NCI-H748 (cell line): ENCODE measurements at regions not wholly inside any gene's neighbourhood (a gene's known extent, or its start where the extent isn't known, plus 50 kb on each side); places are given as distances from the start of the nearest gene placed in this dataset.
A peak's percentile ranks its signal among the peaks of the same experiment; 100 is the strongest.
"Not testable (repeated sequence)": the region's sequence is repeated elsewhere in the genome, so short reads cannot be mapped to it uniquely, and the experiment has no call there.

Experiments
- DNase-seq: peaks from one replicate; lab custom pipeline; 2025; ENCODE audit not compliant: unreplicated experiment; lab: John Stamatoyannopoulos, UW

DNA sequence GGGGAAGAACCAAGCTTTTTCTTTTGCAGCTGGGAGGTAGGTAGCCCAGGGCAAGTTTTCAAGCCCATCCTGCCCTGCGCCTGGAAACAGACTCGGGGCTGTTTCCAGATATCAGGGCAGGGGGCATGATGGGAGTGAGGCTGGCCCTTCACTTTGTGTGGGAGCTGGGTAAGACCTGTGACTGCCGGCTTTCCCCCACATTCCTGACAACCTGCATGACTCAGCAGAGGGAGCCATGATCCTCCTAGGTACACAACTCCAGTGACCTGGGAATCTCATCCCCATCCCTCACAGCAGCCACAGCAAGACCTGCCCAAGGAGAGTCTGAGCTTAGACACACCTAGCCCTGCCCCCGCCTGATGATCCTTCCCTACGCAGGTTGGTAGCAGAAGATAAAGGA is 280.8 kb downstream of the SOX4 start:
- no peak for DNase-seq

DNA sequence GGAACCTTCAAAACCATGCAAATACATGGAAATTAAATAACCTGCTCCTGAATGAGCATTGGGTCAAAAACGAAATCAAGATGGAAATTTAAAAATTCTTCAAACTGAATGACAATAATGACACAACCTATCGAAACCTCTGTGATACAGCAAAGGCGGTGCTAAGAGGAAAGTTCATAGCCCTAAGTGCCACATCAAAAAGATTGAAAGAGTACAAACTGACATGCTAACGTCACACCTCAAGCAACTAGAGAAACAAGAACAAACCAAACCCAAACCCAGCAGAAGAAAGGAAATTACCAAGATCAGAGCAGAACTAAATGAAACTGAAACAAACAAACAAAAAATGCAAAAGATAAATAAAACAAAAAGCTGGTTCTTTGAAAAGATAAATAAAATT is 283.5 kb downstream of the SOX4 start:
- not testable (repeated sequence) for DNase-seq

DNA sequence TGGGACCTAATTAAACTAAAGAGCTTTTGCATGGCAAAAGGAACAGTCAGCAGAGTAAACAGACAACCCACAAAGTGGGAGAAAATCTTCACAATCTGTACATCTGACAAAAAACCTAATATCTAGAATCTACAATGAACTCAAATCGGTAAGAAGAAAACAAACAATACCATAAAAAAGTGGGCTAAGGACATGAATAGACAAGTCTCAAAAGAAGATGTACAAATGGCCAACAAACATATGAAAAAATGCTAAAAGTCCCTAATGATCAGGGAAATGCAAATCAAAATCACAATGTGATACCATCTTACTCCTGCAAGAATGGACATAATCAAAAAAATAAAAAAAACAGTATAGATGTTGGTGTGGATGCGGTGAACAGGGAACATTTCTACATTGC is 286.7 kb downstream of the SOX4 start:
- not testable (repeated sequence) for DNase-seq

DNA sequence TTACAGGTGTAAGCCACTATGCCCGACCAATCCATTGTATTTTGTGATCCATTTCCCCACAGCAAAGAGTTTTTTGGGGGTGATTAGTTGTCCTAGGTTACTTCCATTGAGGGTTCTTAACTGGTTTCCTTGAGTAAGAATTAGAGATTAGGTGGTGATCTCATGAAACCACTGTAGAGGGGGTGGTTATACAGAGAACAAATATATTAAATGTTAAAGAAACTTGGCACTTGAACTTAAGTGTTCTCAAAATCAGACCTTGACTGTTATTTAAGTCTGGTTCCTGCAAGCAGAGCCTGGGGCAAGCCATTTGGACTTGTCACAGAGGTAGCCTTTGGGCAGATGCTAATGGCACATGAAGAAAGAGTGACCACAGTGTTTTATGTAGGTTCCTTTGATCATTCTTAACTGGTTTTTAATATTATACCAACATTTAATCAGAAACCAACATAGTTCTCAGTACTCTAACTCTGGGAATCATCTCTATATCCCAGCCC is 288.5 kb downstream of the SOX4 start:
- DNase-seq, result no peak

DNA sequence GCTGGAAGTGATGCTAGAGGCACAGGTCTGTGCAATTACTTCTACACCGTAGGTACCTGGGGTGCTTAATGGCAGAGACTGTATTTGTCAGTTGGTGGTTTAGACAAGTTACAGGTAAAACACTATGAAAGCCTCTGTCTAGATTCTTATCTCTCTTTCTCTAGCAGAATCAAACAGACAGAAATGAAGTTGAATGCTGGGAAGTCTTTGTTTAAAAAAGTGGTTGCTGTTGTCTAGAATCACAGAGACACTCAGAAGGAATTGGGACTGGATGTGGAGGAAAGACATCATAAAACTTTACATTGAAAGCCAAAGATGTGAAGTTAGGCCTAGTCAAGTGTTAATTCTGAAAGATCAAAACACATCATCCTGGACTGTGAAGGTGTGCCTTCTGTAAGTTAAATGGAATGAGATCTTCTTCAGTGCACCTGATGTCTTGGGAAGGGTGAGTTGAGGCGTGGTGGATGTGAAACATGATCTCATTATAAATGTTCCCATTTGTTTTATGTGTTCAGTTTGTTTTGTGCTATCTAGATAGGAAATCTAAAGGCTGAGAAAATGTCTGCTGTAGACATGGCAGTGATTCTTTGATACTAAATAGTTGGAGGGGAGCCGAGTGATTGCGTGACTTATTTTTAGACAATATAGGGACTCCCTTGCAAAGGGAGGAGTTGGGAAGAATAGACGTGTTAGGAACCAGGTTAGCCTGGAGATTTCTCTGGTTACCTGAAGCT is 290.2 kb downstream of the SOX4 start:
- no peak for DNase-seq

DNA sequence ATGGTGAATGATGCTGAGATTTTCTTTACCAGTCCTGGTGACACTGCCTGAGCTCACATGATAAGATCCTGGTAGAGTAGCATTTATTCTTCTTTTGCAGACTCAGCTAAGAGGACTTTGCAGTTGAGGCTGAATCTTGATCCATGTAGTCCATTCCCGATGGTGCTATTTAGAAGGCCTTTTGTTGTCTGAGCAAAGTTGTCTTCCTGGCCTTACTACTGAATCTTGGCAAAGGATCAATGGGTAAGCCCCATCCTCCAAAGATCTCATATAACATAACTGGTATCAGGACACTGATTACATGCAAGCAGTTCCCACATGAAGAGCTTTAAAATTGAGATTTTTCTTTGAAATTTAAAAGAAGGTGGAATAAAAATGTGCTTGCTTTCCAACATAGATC is 291.6 kb downstream of the SOX4 start:
- DNase-seq, result no peak

DNA sequence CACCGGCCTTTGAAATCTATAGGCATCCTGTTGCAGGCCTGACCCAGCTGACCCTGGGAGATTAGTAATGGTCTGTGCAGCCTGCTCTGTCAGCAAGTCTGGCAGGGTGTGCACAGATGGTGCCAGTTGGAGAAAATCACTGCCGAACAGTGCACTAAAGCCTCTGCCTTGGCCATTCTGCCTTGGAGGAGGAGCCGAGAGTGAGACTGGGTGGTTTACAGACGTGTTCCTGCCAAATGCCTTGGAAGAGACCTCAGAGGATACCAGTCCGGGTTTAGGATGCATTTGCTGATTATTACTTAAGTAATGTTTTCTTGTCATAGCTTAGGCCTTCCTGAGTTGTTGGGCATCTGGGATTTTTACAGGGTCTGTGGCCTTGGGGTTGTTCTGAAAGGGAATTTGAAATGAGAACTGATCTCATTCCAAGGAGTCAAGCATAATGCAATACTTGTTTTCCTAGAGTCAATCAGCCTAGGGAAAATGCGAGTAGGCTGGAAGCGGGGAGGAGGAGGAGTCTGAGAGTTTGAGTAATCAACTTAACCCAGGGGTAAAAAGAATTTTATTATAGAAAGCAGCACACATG is 292.1 kb downstream of the SOX4 start:
- DNase-seq, result no peak

DNA sequence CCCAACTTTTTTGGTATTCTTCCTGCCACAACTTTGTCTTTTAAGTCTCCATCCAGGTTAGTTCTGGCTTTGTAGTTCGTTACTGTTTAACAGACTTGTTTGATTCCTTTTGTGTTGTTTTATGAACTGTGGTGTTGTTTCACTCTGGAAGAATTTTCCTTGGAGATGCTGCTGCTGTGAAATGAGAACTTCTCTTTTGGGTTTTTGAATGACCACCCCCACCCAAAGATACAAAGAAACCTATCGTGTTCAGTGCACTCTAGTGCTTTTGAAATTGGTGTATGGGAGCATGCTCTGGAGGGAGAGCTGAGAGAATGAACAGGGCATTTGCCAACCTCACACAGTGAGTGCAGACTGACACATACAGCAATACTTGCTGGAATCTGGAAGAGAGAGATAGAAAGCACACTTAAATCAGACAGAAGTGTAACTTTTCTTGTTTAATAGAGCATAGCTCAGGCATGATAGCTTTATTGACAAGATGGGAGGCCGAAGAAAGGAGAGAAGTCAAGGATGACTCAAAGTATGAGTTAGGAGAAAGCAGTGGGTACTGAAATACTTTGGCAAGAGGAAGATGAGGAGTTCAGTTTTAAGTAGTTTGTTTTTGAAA is 293.1 kb downstream of the SOX4 start:
- DNase-seq, result no peak

DNA sequence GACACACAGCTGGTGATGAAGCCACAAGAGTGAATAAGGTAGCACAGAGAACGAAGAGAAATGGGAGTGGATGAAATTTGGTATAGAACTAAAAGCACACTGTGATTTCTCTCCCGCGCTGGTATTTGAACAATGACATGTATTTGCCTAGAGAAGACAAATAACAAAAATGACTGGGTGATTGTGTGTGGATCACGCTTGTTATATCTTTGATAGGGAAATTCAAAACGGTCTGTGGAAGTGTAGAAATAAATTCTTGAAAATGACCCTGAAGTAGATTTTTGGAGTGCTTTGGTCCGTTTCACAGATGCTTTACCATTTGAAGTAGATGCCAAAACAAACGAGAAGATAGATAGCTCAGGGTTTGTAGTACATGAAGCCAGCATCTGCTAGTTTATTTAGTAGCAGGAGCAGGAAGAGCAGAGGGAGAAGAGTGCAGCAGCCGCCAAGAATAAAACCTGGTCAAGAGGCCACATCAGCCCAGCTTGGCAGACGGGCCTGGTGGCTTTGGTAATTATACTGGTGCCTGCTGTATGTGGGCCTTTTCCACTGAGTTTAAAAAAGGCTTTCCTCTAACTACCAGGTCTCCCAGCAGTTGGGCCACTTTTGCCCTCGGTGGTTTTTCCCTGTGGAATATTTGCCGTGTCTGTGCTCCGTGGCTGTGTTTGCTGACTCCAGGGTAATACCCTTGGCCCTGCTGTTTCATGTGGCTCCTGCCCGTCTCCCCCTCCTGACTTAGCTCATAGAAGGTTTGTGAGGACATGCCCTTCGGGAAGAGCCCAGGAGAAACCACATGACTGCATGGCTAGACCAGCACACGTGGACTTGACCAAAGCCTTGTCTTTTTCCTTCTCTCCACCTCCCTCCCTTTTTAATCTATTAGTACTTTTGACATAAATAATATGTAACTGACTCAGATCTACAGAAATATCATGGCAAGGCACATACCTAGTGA is 294.0 kb downstream of the SOX4 start:
- peak; percentile 61 for DNase-seq

DNA sequence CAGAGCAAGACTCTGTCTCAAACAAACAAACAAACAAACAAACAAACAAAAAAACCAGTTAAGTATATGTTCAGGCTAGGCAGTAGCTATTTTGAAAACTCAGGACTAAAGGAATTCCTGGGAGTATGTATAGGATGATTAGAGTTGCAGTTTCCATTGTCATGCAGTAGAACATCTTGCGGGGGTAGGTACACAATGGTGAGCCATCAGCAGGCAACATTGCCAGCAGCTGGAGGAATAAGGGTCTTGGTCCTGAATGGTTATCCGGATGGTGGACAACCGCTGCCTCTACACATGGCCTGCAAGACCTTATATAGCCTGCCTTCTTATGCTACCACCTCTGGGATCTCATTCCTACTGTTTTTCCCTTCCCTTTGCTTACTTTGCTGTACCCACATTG is 297.5 kb downstream of the SOX4 start:
- no peak for DNase-seq

DNA sequence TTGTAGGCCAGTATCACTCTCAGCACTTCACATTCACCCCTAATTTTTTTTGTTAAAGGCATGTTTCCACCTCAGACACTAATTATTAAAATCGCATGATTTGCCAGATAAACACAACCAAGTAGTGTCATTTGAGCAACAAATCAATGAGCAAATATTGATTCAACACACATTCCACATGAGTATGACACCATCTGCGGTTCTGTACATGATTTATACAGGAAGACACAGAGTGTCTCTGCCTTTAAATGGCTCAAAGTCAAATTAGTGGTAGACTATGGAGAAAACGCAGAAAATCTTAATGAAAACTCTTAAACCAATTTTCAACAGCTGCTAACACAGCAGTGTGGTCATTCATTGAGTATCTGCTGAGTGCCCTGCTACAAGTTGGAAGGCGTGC is 300.2 kb downstream of the SOX4 start:
- DNase-seq, result peak; percentile 72

DNA sequence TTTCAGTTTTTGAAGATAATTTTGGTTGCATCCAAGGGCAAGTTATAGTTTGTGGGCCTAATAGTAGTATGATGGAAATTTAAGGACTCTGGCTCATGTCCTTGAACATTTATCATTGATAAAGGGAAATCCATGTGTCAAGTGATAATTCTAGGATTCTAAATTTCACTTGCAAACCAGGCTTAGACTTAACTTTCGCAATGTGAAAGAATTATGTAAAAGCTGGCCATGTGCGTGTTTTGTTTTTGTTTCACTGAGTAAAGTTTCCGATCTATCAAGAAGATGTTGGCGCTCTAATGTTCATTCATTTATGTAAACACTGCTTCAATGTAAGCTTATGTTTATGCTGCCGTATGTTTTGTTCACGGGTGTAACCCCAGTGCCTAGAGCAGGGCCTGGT is 302.0 kb downstream of the SOX4 start:
- no peak for DNase-seq

DNA sequence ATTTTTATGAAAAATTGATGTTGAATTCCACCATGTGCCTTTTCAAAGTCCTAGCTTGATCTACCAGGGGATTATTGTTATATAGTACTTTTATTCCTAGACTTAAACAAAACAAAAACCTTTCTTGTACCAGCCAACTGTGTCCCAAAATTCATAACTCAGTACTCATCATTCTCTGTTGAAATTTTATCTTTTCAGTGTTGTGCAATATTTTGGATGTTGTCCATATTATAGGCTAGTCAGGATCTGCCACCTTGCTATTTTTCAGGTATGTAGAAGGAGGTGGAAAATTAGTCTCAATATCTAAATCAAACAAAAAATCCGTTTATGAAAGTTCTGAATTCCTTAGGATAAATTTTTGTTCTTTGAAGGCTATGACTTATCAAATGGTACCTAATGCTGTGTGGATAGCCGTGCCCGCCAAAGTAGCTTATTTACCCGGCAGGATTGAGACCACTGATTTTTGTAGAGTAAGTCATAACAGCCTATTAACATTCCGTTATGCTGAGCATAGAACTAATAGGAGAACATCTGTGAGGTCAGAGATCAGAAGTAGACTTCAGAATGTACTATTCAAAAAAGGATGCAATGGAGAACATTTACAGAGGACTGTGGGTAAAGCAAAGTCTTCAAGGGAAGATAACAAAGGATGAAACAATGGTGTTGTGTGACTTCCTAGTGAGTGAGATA is 304.7 kb downstream of the SOX4 start:
- DNase-seq, result no peak

DNA sequence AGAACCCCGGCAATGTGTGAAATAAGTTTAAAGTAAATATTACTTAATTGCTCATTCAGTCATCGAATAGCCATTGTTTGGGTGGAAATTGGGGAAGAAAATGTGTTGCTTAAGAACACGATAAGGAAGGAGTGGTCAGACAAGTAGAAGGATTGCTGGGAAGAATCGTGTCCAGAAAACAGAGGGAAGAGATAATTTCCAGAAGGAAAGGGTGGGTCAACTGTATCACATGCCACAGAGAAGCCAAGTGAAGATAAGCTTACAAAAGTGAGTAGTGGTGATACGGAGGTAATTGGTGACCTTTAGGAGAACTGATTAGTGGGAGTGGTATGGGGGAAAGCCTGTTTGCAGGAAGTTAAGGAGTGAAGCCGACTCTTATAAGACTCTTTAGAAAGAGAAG is 306.2 kb downstream of the SOX4 start:
- no peak for DNase-seq

DNA sequence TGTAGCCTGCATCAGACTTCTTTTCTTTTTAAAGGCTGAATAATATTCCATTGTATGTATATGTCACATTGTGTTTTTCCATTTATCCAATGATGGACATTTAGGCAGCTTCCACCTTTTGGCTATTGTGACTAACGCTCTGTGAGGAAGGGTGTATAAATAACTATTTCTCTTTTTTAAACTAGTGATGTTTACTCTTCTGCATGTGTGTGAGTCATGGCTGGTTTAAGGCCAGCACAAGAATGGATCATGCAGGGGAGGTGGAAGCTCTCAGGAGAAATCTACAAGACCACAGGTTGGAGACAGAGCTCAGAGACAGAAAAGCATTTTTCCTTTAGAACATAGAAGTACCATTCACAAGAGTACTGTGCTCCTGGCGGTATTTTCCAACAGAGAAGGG is 307.2 kb downstream of the SOX4 start:
- no peak for DNase-seq

DNA sequence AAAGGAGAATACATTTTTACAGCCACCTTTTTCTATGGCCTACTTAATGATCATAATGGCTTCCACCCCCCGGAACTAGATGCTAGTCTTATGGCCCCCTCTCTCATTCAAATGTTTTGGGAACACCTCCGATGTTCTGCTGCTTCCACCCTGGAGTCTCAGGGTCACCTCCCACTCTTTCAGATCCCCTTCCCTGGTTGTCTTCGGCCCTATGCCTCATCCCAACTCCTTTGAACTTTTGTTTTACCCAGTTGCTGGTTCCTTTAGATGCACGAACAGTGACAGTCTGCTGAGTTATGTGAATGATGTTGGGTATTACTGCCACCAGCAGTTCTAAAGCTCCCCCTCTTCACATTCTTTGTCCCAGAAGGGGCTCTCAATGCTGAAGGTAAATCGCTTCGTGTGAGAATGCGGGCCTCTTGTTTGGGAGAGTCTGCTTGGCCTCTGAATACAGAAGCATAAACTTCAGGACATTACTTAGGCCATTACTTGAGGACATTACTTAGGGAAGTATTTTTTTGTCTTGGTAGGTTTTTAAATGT is 309.1 kb downstream of the SOX4 start:
- no peak for DNase-seq

DNA sequence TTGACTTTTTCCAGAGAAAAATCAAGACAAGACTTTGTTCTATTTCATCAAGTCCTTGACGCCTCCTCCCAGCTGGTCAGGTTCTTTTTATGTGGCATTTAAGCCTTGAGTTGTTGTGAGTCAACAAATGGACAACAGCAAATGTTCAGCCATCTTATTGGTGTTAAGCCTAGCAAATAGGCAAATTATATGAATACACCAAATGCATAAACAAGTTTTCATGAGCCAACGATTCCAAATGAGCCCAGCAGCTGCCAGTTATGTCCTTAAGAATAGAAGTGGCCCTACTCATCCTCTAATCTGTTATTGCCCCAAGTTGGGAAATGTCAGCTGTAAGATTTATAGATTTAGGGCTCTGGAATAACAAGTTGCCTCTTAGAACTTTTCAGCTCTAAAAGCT is 312.0 kb downstream of the SOX4 start:
- DNase-seq, result no peak

DNA sequence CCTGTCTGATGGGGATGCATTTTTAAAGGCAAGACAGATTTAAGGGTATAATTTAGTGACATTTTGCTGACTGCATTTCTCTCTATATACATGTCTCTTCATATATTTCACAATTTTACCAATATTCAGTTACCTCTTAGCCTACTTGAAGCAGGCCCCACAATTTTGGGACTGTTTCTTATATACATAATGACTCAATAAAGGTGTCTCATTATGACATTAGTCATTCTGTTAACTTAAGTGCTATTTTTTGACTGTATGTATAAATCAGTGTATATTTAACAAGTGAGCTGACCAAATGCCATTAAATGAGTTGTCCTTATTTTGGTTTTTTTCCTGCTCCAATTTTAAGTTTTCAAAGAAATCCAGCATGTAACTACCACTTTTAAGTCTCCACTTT is 313.3 kb downstream of the SOX4 start:
- no peak for DNase-seq

DNA sequence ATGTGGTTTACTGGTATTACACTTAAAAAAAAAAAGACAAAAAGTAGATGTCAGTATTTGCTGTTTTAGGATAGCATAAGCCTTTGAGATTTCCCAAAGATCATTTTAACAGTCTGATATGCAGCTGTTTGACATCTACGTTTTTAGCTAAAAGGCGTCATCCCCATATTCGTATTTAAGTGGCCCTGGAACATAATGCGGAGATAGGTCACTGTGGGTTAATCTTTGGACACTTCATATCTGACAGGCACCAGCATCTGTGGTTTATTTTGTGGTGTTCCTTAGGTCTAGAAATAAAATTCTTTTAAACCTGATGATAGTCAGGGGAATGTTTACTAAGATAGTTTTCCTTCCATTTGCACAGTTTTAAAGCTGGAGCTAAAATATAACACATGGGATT is 313.7 kb downstream of the SOX4 start:
- no peak for DNase-seq

DNA sequence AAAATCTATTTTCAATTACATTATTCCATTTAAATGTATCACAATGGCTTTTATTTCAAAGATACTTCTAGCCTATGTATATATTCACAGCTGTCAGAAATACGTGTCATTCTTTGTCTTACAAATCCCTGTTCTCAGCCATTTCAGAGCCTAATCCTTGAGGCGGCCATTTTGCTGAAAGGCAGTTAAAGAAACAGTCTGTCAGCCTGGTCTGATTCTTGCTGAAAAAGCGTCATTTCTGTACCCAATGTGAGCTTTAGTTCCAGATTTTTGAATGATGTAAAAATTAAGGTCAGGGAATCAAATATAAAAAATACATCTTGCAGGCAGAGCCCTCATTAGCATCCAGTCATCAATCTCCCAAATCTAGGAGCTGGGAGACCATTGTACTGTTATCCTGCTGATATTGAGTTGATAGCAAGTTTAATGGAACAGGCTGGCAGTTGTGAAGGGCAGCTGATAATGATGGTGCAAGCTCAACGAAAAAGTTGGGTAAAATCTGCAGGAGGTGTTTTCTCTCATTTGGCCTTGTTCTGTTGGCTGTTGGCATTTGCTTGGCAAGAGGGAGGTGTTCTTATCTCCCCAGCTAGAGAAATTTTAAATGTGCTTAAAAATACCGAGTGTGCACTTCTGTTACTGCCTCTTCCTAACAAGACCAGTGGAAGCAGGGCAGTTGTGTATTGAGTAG is 314.8 kb downstream of the SOX4 start:
- DNase-seq, result no peak
